ENCODE measurements at regions not wholly inside any gene's neighbourhood (a gene's known extent, or its start where the extent isn't known, plus 50 kb on each side); places are given as distances from the start of the nearest gene placed in this dataset.

GRCh38 chr4:179981161-179981560 is 2262.0 kb upstream of the TENM3 start:
- no peak overlapping the region for H3K4me3 ChIP-seq (ENCODE audit: low read depth, low read length)
- DNase-seq (ENCODE audit: low read depth) = no peak
- in situ Hi-C loops (cut with HindIII; ENCODE audit: low sequenced_read_pairs) = no loop called here
- no peak for TF ChIP-seq CTCF (IDR thresholded peaks at IDR 0.05; ENCODE audit: low read depth, low read length, missing control alignments)

GRCh38 chr4:179989975-179990374 is 2253.2 kb upstream of the TENM3 start:
- DNase-seq (ENCODE audit: low read depth) = no peak
- in situ Hi-C loops (cut with HindIII; ENCODE audit: low sequenced_read_pairs) = no loop called here

GRCh38 chr4:180009316-180009715 is 2233.9 kb upstream of the TENM3 start:
- H3K4me3 ChIP-seq (ENCODE audit: low read depth, low read length) = no peak overlapping the region
- DNase-seq (ENCODE audit: low read depth) = no peak
- no peak for TF ChIP-seq CTCF (IDR thresholded peaks at IDR 0.05; ENCODE audit: low read depth, low read length, missing control alignments)
- in situ Hi-C loops (cut with HindIII; ENCODE audit: low sequenced_read_pairs) = no loop called here

More at GRCh38 chr4:179989975-179990374, 2253.2 kb upstream of the TENM3 start:
- H3K4me3 ChIP-seq (ENCODE audit: low read depth, low read length) = no peak overlapping the region
- TF ChIP-seq CTCF (IDR thresholded peaks at IDR 0.05; ENCODE audit: low read depth, low read length, missing control alignments) = no peak

- no peak for DNase-seq (ENCODE audit: low read depth)
- H3K4me3 ChIP-seq (ENCODE audit: low read depth, low read length) = no peak overlapping the region
- TF ChIP-seq CTCF (IDR thresholded peaks at IDR 0.05; ENCODE audit: low read depth, low read length, missing control alignments) = peak; percentile 21
- in situ Hi-C loops (cut with HindIII; ENCODE audit: low sequenced_read_pairs) = no loop called here
Measured at GRCh38 chr4:180028682-180029081, 2214.5 kb upstream of the TENM3 start.

- no peak for DNase-seq (ENCODE audit: low read depth)
- in situ Hi-C loops (cut with HindIII; ENCODE audit: low sequenced_read_pairs) = no loop called here
- no peak overlapping the region for H3K4me3 ChIP-seq (ENCODE audit: low read depth, low read length)
- TF ChIP-seq CTCF (IDR thresholded peaks at IDR 0.05; ENCODE audit: low read depth, low read length, missing control alignments) = no peak
Measured at GRCh38 chr4:180031330-180031729, 2211.9 kb upstream of the TENM3 start.

- in situ Hi-C loops (cut with HindIII; ENCODE audit: low sequenced_read_pairs) = no loop called here
- no peak for DNase-seq (ENCODE audit: low read depth)
- H3K4me3 ChIP-seq (ENCODE audit: low read depth, low read length) = no peak overlapping the region
- no peak for TF ChIP-seq CTCF (IDR thresholded peaks at IDR 0.05; ENCODE audit: low read depth, low read length, missing control alignments)
Measured at GRCh38 chr4:180041576-180041975, 2201.6 kb upstream of the TENM3 start.

- no peak for TF ChIP-seq CTCF (IDR thresholded peaks at IDR 0.05; ENCODE audit: low read depth, low read length, missing control alignments)
- H3K4me3 ChIP-seq (ENCODE audit: low read depth, low read length) = no peak overlapping the region
- DNase-seq (ENCODE audit: low read depth) = no peak
- in situ Hi-C loops (cut with HindIII; ENCODE audit: low sequenced_read_pairs) = no loop called here
Measured at GRCh38 chr4:180052629-180053028, 2190.6 kb upstream of the TENM3 start.

Measured in astrocyte of the cerebellum (primary cell).